GM23248 (cell line): ENCODE measurements at regions not wholly inside any gene's neighbourhood (a gene's known extent, or its start where the extent isn't known, plus 50 kb on each side); places are given as distances from the start of the nearest gene placed in this dataset.

Experiments used
- EZH2 ChIP-seq: fragments of 200-600 bp; sonication (generic); IDR thresholded peaks from 2 replicates; pipeline ENCODE4 v1.6.1; 2018; ENCODE audit warnings: antibody characterized with exemption, mild to moderate bottlenecking; ENCODE audit not compliant: insufficient read depth, poor library complexity, severe bottlenecking
- EZH2phosphoT487 ChIP-seq: fragments of 200-600 bp; sonication (generic); IDR thresholded peaks from 2 replicates; pipeline ENCODE4 v1.6.1; 2018; ENCODE audit warnings: antibody characterized with exemption, moderate library complexity, mild to moderate bottlenecking, low read depth; ENCODE audit not compliant: insufficient read depth

GRCh38 chr13:73355134-73355533 is 296.3 kb downstream of the KLF5 start:
- no peak for TF ChIP-seq EZH2
- TF ChIP-seq EZH2phosphoT487, result no peak
